ENCODE measurements at regions not wholly inside any gene's neighbourhood (a gene's known extent, or its start where the extent isn't known, plus 50 kb on each side); places are given as distances from the start of the nearest gene placed in this dataset.

GRCh38 chr6:15121443-15121842 lies 124.4 kb upstream of the JARID2 start:
- no peak for TF ChIP-seq CTCF (IDR thresholded peaks at IDR 0.05 in 4 of 5, conservative IDR thresholded peaks at IDR 0.05 in 1 of 5)
- TF ChIP-seq POLR2A (IDR thresholded peaks at IDR 0.05): no peak
